HG02943 (cell line): ENCODE measurements at regions not wholly inside any gene's neighbourhood (a gene's known extent, or its start where the extent isn't known, plus 50 kb on each side); places are given as distances from the start of the nearest gene placed in this dataset.
"Not testable (repeated sequence)": the region's sequence is repeated elsewhere in the genome, so short reads cannot be mapped to it uniquely, and the experiment has no call there.

ENCODE experiments used
- ATAC-seq: cut with Tn5 transposase; IDR thresholded peaks from one replicate; pipeline ENCODE4 v1.9.1; 2021; ENCODE audit warnings: mild to moderate bottlenecking, low read depth, moderate library complexity; ENCODE audit not compliant: unreplicated experiment

GRCh38 chrX:98300536-98300935, 1416.8 kb downstream of the RPA4 start:
- ATAC-seq: not testable (repeated sequence)

GRCh38 chrX:98331407-98331806, 1447.7 kb downstream of the RPA4 start:
- no peak for ATAC-seq

GRCh38 chrX:98338544-98338943, 1454.8 kb downstream of the RPA4 start:
- no peak for ATAC-seq

- ATAC-seq: no peak
Observed at GRCh38 chrX:98350940-98351339, 1467.2 kb downstream of the RPA4 start.

- ATAC-seq: no peak
Observed at GRCh38 chrX:98357146-98357545, 1473.4 kb downstream of the RPA4 start.

- no peak for ATAC-seq
Observed at GRCh38 chrX:98362630-98363029, 1478.9 kb downstream of the RPA4 start.

- no peak for ATAC-seq
Observed at GRCh38 chrX:98371994-98372393, 1488.3 kb downstream of the RPA4 start.

- no peak for ATAC-seq
Observed at GRCh38 chrX:98379134-98379533, 1495.4 kb downstream of the RPA4 start.

GRCh38 chrX:98380106-98380505, 1496.4 kb downstream of the RPA4 start:
- ATAC-seq: no peak

- no peak for ATAC-seq
Observed at GRCh38 chrX:98380556-98380955, 1496.8 kb downstream of the RPA4 start.

- ATAC-seq: no peak
Observed at GRCh38 chrX:98398542-98398941, 1514.8 kb downstream of the RPA4 start.

GRCh38 chrX:98405376-98405775, 1521.7 kb downstream of the RPA4 start:
- no peak for ATAC-seq

- no peak for ATAC-seq
Observed at GRCh38 chrX:98407584-98407983, 1523.9 kb downstream of the RPA4 start.

- ATAC-seq: no peak
Observed at GRCh38 chrX:98409867-98410266, 1526.2 kb downstream of the RPA4 start.

GRCh38 chrX:98412058-98412457, 1528.3 kb downstream of the RPA4 start:
- no peak for ATAC-seq

- no peak for ATAC-seq
Observed at GRCh38 chrX:98422536-98422935, 1538.8 kb downstream of the RPA4 start.

- ATAC-seq: no peak
Observed at GRCh38 chrX:98432413-98432812, 1548.7 kb downstream of the RPA4 start.

- no peak for ATAC-seq
Observed at GRCh38 chrX:98448524-98448923, 1564.8 kb downstream of the RPA4 start.

GRCh38 chrX:98452456-98452855, 1568.7 kb downstream of the RPA4 start:
- ATAC-seq: no peak

- ATAC-seq: no peak
Observed at GRCh38 chrX:98459669-98460068, 1576.0 kb downstream of the RPA4 start.

GRCh38 chrX:98480606-98481005, 1596.9 kb downstream of the RPA4 start:
- no peak for ATAC-seq

GRCh38 chrX:98481636-98482035, 1597.9 kb downstream of the RPA4 start:
- no peak for ATAC-seq

GRCh38 chrX:98490670-98491069, 1607.0 kb downstream of the RPA4 start:
- ATAC-seq: no peak
